Naive thymus-derived CD4-positive, alpha-beta T cell (primary cell): ENCODE measurements at regions not wholly inside any gene's neighbourhood (a gene's known extent, or its start where the extent isn't known, plus 50 kb on each side); places are given as distances from the start of the nearest gene placed in this dataset.
"Not testable (repeated sequence)": the region's sequence is repeated elsewhere in the genome, so short reads cannot be mapped to it uniquely, and the experiment has no call there.

Experiments used
- ATAC-seq: fragments of 150-1000 bp; cut with Tn5 transposase; 2 replicates; pipeline ENCODE4 v1.10.0; 2021; ENCODE audit warnings: mild to moderate bottlenecking, moderate library complexity
- CTCF ChIA-PET: fragments of 350-600 bp; sonication (Branson Sonifier 250); formaldehyde crosslinking; loops from one replicate; lab custom pipeline; 2021; ENCODE audit warnings: antibody characterized with exemption; lab: Charles Lee
- POLR2A ChIA-PET: fragments of 350-600 bp; sonication (Branson Sonifier 250); formaldehyde crosslinking; loops from one replicate; lab custom pipeline; 2021; ENCODE audit warnings: antibody characterized with exemption, inconsistent platforms; lab: Charles Lee
- DNase-seq, 9 donors: peaks; one replicate each; pipeline versions ENCODE4 v3.0.0 to v3.0.0-alpha.2; 2020 to 2022; ENCODE audit warnings: mixed read lengths in 1 of 9
- H3K27ac ChIP-seq: one replicate; pipeline ENCODE4 v1.7.0; 2013; ENCODE audit warnings: mild to moderate bottlenecking, low read depth, low read length, moderate library complexity
- H3K27me3 ChIP-seq, 2 donors: one replicate each; pipeline ENCODE4 v1.7.0; 2013; ENCODE audit warnings: low read length in 2 of 2, mild to moderate bottlenecking in 2 of 2, moderate library complexity in 2 of 2; ENCODE audit not compliant: control insufficient read depth in 2 of 2, insufficient read depth in 2 of 2
- H3K36me3 ChIP-seq, 3 experiments: 1 replicate in 2 of 3; 2 replicates in 1 of 3; pipeline ENCODE4 v1.7.0; 2013; ENCODE audit warnings: low read length in 3 of 3, mild to moderate bottlenecking in 3 of 3, moderate library complexity in 1 of 3; ENCODE audit not compliant: insufficient read depth in 3 of 3, control insufficient read depth in 2 of 3
- H3K4me1 ChIP-seq, 2 donors: one replicate each; pipeline ENCODE4 v1.7.0; 2013; ENCODE audit warnings: low read length in 2 of 2, mild to moderate bottlenecking in 2 of 2, moderate library complexity in 1 of 2; ENCODE audit not compliant: control insufficient read depth in 2 of 2, insufficient read depth in 2 of 2
- H3K4me3 ChIP-seq: 2 replicates; pipeline ENCODE4 v1.7.0; 2013; ENCODE audit warnings: mild to moderate bottlenecking, low read length
- H3K9me3 ChIP-seq, 3 experiments: 1 replicate in 2 of 3; 2 replicates in 1 of 3; pipeline ENCODE4 v1.7.0; 2013; ENCODE audit warnings: low read length in 3 of 3; ENCODE audit not compliant: control insufficient read depth in 2 of 3
- H3K27ac Mint-ChIP-seq, 9 donors: one replicate each; pipeline ENCODE4 v1.8.0; 2020 to 2022; ENCODE audit warnings: mixed read lengths in 9 of 9, mild to moderate bottlenecking in 8 of 9, moderate library complexity in 5 of 9, inconsistent platforms in 2 of 9
- H3K27me3 Mint-ChIP-seq, 5 donors: one replicate each; pipeline ENCODE4 v1.8.0; 2021 to 2022; ENCODE audit warnings: mixed read lengths in 5 of 5, mild to moderate bottlenecking in 1 of 5
- H3K36me3 Mint-ChIP-seq, 5 donors: one replicate each; pipeline ENCODE4 v1.8.0; 2020 to 2022; ENCODE audit warnings: mixed read lengths in 5 of 5, mild to moderate bottlenecking in 3 of 5, inconsistent platforms in 1 of 5
- H3K4me1 Mint-ChIP-seq, 7 donors: one replicate each; pipeline ENCODE4 v1.8.0; 2020 to 2022; ENCODE audit warnings: mixed read lengths in 7 of 7, mild to moderate bottlenecking in 3 of 7, inconsistent platforms in 1 of 7
- H3K4me3 Mint-ChIP-seq, 10 donors: one replicate each; pipeline ENCODE4 v1.8.0; 2020 to 2022; ENCODE audit warnings: mild to moderate bottlenecking in 10 of 10, mixed read lengths in 10 of 10, moderate library complexity in 6 of 10, inconsistent platforms in 2 of 10
- H3K9me3 Mint-ChIP-seq, 11 donors: one replicate each; pipeline ENCODE4 v1.8.0; 2020 to 2022; ENCODE audit warnings: mixed read lengths in 11 of 11, mild to moderate bottlenecking in 4 of 11, inconsistent platforms in 1 of 11, moderate library complexity in 1 of 11
- intact Hi-C, 2 donors: fragments of 100-400 bp; cut with micrococcal nuclease; formaldehyde crosslinking; loops; one replicate each; pipeline ENCODE4 v1.15.1; 2023

GRCh38 chr7:5121256-5121655, 68.8 kb upstream of the WIPI2 start:
- peaks cover 0 to 14% (median 0%) of the 10 kb centered on the region in 5 donors for H3K36me3 Mint-ChIP-seq
- intact Hi-C loops, DNase-seq, H3K4me3 ChIP-seq, H3K4me1 ChIP-seq, H3K27ac Mint-ChIP-seq, H3K4me1 Mint-ChIP-seq, H3K27ac ChIP-seq, H3K9me3 Mint-ChIP-seq, H3K4me3 Mint-ChIP-seq, H3K36me3 ChIP-seq, H3K9me3 ChIP-seq, CTCF ChIA-PET, H3K27me3 ChIP-seq, H3K27me3 Mint-ChIP-seq, ATAC-seq, POLR2A ChIA-PET: not testable (repeated sequence)

- Histone ChIP-seq H3K27ac (peak overlapping the region; percentile 29), H3K4me1 (peaks cover 0 to 24% of the 10 kb centered on the region in 2 donors)
- Mint-ChIP-seq H3K4me3 (peak overlapping the region in 9 of 10 donors; percentile 11 to 81 (median 75)), H3K4me1 (peaks cover 5 to 43% (median 20%) of the 10 kb centered on the region in 7 donors), H3K27ac (peak overlapping the region; percentile 51 to 99 (median 91))
- H3K9me3 ChIP-seq, CTCF ChIA-PET, H3K9me3 Mint-ChIP-seq, intact Hi-C loops, H3K36me3 ChIP-seq, H3K4me3 ChIP-seq, H3K27me3 Mint-ChIP-seq, H3K36me3 Mint-ChIP-seq, H3K27me3 ChIP-seq, POLR2A ChIA-PET: not testable (repeated sequence)
- DNase-seq (peak in 5 of 9 donors; percentile 36 to 64 (median 56)), ATAC-seq (peak; percentile 80)
Measured at GRCh38 chr7:5131238-5131637, 58.8 kb upstream of the WIPI2 start.

DNA sequence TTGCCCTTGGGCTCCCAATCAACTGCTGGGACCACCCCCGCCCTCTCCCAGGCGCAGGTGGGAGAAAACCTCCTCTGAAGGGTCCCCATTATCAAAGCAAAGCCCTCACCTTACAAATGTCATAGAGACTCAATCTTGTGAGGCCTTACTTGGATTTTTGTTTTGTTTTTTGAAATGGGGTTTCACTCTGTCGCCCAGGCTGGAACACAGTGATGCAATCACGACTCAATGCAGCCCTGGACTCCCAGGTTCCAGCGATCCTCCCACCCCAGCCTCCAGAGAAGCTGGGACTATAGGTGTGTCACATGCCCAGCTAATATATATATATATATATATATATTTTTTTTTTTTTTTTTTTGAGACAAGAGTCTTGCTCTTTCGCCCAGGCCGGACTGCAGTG, 57.5 kb upstream of the WIPI2 start:
- peaks cover 0 to 4% (median 0%) of the 10 kb centered on the region in 5 donors for H3K27me3 Mint-ChIP-seq
- Histone ChIP-seq H3K4me1 (peaks cover 0 to 24% of the 10 kb centered on the region in 2 donors), H3K9me3 (no peaks in the 10 kb centered on the region), H3K27me3 (no peaks in the 10 kb centered on the region), H3K4me3 (no peak overlapping the region), H3K27ac (no peak overlapping the region), H3K36me3 (no peaks in the 10 kb centered on the region)
- peak overlapping the region in 5 of 10 donors; percentile 45 to 81 (median 75) for H3K4me3 Mint-ChIP-seq
- peaks cover 0 to 2% (median 0%) of the 10 kb centered on the region in 11 donors for H3K9me3 Mint-ChIP-seq
- H3K27ac Mint-ChIP-seq = peak overlapping the region in 6 of 9 donors; percentile 86 to 99 (median 92)
- peaks cover 0 to 4% (median 0%) of the 10 kb centered on the region in 5 donors for H3K36me3 Mint-ChIP-seq
- ChIA-PET POLR2A (no interaction called here), CTCF (no interaction called here)
- DNase-seq (no peak), ATAC-seq (no peak)
- peaks cover 5 to 45% (median 20%) of the 10 kb centered on the region in 7 donors for H3K4me1 Mint-ChIP-seq
- intact Hi-C loops = no loop called here

DNA sequence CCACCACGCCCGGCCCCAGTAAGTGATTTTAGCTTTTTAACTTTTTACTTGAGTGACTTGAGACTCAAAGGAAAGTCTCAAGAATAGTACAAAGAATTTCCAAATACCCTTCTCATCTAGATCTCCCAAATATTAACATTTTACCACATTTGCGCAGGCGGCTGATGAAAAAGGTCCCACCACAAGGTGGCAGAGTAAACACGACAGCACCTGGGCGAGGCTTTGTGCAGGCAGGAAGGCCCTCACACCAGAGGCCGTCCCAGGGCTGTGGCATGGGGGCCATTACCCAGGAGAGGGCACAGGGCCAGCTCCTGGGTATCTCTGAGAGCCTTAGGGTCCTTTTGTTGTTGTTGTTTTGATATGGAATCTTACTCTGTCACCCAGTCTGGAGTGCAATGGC, 50.0 kb upstream of the WIPI2 start:
- no peaks in the 10 kb centered on the region for H3K9me3 Mint-ChIP-seq
- no peaks in the 10 kb centered on the region for H3K36me3 Mint-ChIP-seq
- Histone ChIP-seq H3K27me3 (no peaks in the 10 kb centered on the region), H3K4me3 (no peak overlapping the region), H3K9me3 (no peaks in the 10 kb centered on the region), H3K36me3 (no peaks in the 10 kb centered on the region), H3K4me1 (peaks cover 4% of the 10 kb centered on the region in 2 donors), H3K27ac (no peak overlapping the region)
- H3K27ac Mint-ChIP-seq = peak overlapping the region in 4 of 9 donors; percentile 62 to 85 (median 76)
- ChIA-PET CTCF (interaction anchor here (0.7 kb wide), 1 partner anchor 32 kb away, joined by 3 read pairs; no protein-coding TSS in a partner anchor), POLR2A (interaction anchor here (0.6 kb wide), 2 partner anchors 10 to 339 kb away, joined by 3 read pairs; no protein-coding TSS in a partner anchor)
- intact Hi-C loops = loop anchor here in 1 of 2 donors (5.0 kb wide), 1 partner anchor 52 kb away; the partner anchor contains the start of gene WIPI2
- DNase-seq (peak in 3 of 9 donors; percentile 10 to 24 (median 14)), ATAC-seq (no peak)
- peaks cover 8 to 44% (median 12%) of the 10 kb centered on the region in 7 donors for H3K4me1 Mint-ChIP-seq
- H3K27me3 Mint-ChIP-seq = peaks cover 0 to 7% (median 0%) of the 10 kb centered on the region in 5 donors
- peak overlapping the region in 2 of 10 donors; percentile 45 to 49 for H3K4me3 Mint-ChIP-seq
